NCI-H1930 (cell line): ENCODE measurements at regions not wholly inside any gene's neighbourhood (a gene's known extent, or its start where the extent isn't known, plus 50 kb on each side); places are given as distances from the start of the nearest gene placed in this dataset.
"Not testable (repeated sequence)": the region's sequence is repeated elsewhere in the genome, so short reads cannot be mapped to it uniquely, and the experiment has no call there.

Source experiments
- DNase-seq, 2 experiments: peaks; one replicate each; lab custom pipeline; 2025; lab: John Stamatoyannopoulos, UW

GRCh38 chr10:64115908-64116643, 594.9 kb downstream of the REEP3 start:
- no peak for DNase-seq

DNA sequence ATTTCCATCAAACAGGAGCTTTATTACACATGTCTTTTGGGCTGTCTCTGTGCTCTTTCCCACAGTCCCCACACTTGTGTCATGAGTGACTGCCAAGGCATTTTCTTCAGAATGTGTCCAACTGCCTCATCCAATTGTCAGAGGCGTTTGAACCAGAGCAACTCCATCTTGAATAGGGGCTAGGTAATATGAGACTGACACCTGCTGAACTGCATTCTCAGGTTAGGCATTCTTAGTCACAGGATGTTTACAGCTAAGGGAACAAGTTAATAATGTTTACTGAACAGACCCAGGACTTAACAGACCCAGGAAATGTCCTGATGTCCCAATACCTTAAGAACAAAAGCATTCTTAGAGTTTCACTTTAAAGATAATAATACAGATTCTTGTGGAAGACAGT, 595.5 kb downstream of the REEP3 start:
- DNase-seq = no peak

DNA sequence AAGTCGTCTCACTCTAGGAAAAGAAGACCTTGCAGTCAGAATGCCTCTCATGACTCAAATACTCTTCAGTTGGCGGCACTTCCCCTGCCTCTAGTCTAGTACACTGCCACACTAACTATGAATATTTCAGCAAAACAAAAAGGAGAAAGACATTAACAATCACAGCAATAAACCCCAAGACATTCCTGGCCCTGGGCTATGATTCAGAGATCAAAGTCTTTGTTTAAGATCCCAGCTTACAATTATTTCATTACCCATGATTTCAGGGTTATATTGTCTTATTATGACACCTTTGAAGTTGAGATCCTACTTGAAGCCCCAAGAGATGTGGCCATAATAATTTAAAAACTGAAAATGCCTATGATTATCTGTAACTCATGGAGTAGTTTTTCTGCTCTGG, 597.5 kb downstream of the REEP3 start:
- DNase-seq = no peak

DNA sequence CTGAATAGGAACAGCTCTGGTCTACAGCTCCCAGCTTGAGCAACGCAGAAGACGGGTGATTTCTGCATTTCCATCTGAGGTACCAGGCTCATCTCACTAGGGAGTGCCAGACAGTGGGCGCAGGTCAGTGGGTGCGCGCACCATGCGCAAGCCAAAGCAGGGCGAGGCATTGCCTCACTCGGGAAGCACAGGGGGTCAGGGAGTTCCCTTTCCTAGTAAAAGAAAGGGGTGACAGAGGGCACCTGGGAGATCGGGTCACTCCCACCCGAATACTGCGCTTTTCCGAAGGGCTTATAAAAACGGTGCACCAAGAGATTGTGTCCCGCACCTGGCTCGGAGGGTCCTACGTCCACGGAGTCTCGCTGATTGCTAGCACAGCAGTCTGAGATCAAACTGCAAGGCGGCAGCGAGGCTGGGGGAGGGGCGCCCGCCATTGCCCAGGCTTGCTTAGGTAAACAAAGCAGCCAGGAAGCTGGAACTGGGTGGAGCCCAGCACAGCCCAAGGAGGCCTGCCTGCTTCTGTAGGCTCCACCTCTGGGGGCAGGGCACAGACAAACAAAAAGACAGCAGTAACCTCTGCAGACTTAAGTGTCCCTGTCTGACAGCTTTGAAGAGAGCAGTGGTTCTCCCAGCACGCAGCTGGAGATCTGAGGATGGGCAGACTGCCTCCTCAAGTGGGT, 599.2 kb downstream of the REEP3 start:
- DNase-seq = not testable (repeated sequence)

DNA sequence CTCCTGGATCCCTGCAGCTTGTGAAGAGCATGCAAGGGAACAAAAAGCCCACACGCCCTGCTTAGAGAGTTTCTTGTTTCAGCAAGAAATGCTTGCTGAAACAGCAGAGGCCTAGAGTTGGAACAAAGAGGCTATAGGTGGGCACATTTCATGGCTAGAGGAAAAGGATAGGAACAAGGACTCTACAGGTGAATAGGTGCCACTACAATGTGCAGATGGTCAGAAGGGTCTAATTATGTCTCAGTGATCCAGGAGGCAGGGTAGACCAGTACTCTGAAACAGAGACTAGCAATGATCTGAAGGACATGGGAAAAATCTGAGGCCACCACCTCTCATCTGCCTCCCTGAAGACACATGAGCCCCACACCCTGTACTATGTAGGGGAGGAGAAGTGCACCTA, 609.0 kb downstream of the REEP3 start:
- DNase-seq = no peak

- no peak for DNase-seq
These were observed 613.5 kb downstream of the REEP3 start for GRCh38 chr10:64134676-64135075.

DNA sequence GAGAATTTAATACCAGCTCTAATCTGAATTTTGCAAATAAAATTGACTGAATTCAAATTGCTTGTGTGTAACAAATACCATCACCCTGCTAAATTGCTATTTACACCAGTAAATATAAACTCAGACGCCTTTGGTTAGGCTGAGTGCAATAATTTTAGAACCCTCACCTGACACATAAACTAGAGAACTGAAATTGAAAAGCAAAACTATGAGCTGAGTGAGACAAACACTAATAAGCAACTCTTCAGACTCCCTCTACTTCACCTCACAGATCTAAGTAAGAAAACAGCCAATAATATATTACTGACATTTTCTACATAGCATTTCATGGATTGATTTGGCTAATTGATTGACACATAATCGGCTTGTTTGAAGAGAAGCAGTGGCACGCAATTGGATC, 621.2 kb downstream of the REEP3 start:
- DNase-seq = no peak

- no peak for DNase-seq
These were observed 627.4 kb downstream of the REEP3 start for GRCh38 chr10:64148607-64149006.

- DNase-seq = no peak
These were observed 635.0 kb downstream of the REEP3 start for GRCh38 chr10:64156166-64156565.

GRCh38 chr10:64158551-64158950, 637.4 kb downstream of the REEP3 start:
- DNase-seq = no peak

DNA sequence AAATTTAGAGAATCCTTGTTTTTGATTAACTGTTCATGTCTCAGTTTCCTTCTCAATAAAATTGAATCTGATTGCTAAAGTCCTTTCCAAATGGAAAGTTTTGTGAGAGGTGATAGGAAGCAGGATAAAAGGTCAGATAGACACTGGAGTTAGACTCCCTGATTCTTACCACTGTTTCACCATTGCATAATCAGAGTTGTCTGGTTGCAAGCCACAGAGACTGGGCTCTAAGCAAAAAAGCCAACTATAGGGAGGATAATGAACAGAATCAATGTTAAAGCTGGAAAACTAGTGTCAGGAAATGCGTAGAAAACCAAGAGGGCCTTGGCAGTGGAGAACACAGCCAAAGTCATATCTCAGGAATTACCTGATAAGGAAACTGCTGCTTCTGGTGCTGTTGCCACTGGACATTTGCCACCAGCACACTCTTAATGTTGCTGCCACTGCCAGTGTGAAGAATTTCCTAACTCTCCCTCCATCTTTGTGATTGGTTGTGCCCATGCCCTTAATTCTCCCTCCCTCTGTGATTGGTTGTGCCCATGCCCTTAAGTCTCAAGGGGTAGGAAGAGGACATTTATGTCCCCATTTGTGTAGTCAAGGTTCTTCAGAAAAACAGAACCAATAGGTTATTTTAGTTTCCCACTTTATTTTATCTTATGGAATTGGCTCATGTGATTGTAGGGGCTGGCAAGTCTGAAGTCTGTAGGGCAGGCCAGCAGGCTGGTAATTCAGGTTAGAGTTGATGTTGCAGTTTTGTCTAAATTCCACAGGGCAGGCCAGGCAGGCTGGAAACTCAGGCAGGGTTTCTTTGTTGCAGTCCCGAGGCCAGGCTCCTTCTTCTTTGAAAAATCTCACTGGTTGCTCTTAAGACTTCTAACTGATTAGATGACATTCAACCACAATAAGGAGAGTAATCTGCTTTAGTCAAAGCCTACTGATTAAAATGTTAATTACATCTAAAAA, 639.0 kb downstream of the REEP3 start:
- no peak for DNase-seq

DNA sequence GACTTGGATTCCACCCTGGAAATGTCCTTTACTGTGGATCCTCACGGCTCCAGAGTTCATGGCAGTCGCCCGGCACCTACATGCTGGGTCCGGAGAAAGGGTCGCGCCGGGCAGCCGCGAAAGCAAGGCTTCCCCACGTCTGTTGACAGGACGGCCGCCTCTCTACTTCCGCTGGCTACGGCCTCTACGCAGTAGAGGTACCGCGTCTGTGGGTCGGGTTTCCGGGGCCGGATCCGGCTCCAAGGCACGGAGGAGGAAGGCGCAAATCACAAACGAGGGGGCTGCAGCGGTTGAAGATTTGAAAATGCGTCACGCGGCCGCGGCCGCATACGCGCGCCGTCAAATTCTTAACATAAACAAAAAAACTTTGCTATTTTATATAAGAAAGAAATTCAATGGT, 649.6 kb downstream of the REEP3 start:
- DNase-seq = no peak

GRCh38 chr10:64173826-64174225, 652.6 kb downstream of the REEP3 start:
- no peak for DNase-seq

- DNase-seq = no peak
These were observed 653.6 kb downstream of the REEP3 start for GRCh38 chr10:64174666-64175255.

GRCh38 chr10:64175271-64175962, 654.2 kb downstream of the REEP3 start:
- no peak for DNase-seq

DNA sequence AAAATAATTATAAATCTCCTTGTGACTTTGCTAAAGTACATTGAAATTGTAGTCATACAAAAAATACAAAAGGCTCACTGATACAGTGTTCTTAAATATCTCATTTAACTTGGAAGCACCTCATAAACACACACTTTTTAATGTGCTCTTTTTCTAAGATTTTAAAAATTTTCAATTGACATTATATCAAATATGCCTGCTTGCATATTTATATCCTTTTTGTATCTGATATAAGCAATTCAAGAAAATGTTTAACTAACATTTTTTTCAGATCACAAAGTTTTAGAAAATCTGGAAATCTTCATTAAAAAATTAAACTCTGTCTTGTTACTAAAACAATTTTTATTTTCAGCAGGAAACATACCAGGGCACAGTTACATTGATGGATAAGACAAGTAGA, 661.5 kb downstream of the REEP3 start:
- DNase-seq = no peak

GRCh38 chr10:64191286-64191685, 670.1 kb downstream of the REEP3 start:
- peak; percentile 65 to 73 for DNase-seq

DNA sequence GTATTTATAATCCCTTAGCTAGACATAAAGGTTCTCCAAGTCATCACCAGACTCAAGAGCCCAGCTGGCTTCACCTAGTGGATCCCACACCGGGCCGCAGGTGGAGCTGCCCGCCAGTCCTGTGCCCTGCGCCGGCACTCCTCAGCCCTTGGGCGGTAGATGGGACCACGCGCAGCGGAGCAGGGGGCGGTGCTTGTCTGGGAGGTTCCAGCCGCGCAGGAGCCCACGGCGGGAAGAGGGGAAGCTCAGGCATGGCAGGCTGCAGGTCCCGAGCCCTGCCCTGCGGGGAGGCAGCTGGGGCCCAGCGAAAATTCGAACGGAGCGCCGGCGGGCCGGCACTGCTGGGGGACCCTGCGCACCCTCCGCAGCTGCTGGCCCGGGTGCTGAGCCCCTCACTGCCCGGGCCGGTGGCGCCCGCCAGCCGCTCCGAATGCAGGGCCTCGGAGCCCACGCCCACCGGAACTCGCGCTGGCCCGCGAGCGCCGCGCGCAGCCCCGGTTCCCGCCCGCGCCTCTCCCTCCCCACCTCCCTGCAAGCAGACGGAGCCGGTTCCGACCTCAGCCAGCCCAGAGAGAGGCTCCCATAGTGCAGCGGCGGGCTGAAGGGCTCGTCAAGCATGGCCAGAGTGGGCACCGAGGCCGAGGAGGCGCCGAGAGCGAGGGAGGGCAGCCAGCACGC, 675.6 kb downstream of the REEP3 start:
- no peak for DNase-seq

DNA sequence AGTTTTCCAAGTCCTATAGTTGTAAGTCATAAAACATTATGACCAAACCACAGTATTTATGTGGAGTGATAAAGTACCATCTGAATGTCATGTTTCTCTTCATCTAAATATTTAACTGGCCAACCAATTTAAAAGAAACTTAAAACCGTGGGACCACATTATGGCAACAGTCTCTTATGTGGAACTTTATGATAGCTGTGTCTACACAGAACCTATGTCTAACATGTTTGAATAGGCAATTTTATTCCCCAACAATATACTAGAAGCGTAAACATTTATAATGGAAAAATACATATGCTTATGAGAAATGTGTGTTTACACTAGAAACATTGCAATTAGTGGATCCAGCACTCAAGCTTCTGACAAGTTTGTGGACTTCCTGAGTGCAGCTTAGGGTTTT, 680.7 kb downstream of the REEP3 start:
- DNase-seq = peak in 1 of 2 experiments; percentile 10

DNA sequence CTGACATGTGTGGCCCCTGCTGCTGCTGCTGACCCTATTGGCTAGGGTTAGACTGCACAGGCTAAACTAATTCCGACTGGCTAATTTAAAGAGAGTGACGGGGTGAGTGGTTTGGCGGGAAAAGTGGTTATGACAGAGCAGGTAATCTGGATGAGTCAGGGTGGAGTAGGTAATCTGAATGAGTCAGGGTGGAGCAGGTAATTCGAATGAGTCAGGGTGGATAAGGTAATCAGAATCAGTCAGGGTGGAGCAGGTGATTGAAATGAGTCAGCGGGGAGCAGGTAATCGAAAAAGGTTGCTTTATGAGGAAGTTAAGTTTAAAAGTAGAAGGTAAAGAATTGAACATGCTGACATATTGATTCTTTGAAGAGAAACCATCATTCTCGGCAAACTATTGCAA, 683.3 kb downstream of the REEP3 start:
- not testable (repeated sequence) for DNase-seq

DNA sequence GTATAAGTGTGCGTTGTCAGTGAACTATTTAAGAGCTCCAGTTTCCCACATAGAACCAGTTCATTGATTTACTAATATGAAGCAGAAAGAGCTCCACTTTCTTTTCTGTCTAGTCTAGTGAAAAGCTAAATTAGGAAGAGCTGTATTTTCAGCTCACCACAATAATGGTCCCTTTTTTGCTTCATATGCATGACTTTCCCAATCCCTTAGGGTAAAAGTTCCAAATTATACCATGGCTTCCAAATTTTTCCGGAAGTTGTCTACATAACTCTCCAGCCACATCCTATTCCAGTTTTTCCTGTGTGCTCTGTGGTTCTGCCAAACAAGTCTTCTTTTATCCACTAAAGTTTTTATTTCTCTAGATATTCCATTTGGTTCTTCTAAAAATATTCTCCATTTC, 685.2 kb downstream of the REEP3 start:
- no peak for DNase-seq
